GM21423 (cell line): ENCODE measurements at regions not wholly inside any gene's neighbourhood (a gene's known extent, or its start where the extent isn't known, plus 50 kb on each side); places are given as distances from the start of the nearest gene placed in this dataset.

Experiments
- ATAC-seq: cut with Tn5 transposase; IDR thresholded peaks from one replicate; pipeline ENCODE4 v1.9.1; 2021; ENCODE audit warnings: mild to moderate bottlenecking, moderate library complexity; ENCODE audit not compliant: unreplicated experiment

- no peak for ATAC-seq
Measured at GRCh38 chr1:192713921-192714320, 78.0 kb downstream of the RGS13 start.

DNA sequence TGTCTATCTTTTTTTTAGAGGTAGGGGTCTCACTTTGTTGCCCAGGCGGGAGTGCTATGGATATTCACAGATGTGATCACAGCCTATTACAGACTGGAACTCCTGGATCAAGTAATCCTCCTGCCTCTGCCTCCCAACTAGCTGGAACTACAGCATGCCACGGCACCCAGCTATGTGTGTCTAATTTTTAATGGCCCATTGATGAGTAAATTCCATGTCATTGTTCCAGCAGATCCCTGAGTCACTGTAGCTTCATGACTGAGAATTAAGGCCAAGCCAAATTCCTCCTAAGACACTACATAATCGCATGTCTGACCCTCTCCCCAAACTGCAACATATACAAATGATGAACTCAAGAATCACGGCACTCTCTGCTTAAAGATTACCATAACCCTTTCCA is 84.2 kb upstream of the RGS2 start:
- no peak for ATAC-seq

- no peak for ATAC-seq
Measured at GRCh38 chr1:192726820-192727504, 81.9 kb upstream of the RGS2 start.

- ATAC-seq: no peak
Measured at GRCh38 chr1:192729500-192729899, 79.3 kb upstream of the RGS2 start.

DNA sequence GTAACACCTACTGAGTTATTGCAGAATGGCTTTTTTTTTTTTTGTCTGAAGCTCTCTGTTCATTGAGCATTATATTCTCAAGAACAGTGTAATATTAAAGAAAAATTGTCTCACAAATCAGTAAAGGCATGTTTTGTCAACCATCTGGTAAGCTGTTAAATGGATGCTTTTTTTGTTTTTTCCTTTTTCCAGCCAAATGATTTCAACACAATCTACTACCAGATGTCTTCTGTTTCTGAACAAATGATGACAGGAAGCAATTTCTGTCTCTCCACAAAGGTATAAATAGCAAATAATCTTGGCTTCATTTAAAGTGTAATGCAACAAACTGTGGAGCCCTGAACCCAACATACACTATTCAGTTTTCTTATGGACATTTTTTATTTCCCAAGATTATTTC is 78.6 kb upstream of the RGS2 start:
- ATAC-seq: no peak

GRCh38 chr1:192732787-192733186 is 76.1 kb upstream of the RGS2 start:
- ATAC-seq: peak; percentile 54

DNA sequence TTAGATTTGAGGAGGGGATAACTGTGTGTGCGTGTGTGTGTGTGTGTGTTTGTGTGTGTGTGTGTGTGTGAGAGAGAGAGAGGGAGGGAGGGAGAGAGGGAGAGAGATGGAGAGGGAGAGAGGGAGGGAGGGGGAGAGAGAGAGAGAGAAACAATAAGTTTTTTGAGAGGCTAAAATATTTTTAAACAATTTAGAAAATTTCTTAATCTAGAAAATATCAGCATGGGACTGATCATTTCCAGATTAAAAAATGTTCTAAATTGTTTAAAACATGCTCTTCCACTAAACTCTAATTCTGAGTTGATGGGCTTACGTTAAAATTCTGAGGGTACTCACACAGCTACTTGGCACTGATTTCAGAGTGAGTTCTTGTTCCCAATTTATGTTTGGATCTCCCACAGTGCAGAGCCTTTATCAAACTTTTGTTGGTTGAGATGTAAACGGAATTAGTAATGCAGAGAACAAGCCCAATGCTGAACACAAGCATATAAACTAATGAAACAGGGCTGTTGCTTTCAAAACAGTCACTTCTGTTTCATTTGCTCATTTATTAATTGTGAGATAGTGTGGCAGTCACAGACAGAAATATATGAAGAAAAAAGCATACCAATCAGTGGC is 73.4 kb upstream of the RGS2 start:
- no peak for ATAC-seq

DNA sequence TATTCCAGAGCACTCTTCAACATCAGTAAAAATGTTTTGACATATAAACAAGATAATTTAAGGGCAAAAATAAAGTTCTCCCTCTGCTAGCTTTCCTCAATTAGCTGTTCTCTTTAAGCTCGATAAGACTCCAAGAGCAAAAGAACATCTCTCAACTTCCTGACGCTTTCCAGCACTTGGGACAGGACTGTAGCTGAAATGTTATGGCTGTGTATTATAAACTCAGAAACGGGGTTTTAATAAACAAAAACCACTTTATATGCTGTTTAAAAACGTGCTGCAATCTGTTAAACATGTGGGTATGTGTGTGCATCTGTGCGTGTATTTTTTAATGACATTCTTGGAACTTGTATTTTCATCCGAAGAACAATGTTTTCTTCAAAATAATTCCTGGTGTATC is 71.5 kb upstream of the RGS2 start:
- ATAC-seq: no peak

DNA sequence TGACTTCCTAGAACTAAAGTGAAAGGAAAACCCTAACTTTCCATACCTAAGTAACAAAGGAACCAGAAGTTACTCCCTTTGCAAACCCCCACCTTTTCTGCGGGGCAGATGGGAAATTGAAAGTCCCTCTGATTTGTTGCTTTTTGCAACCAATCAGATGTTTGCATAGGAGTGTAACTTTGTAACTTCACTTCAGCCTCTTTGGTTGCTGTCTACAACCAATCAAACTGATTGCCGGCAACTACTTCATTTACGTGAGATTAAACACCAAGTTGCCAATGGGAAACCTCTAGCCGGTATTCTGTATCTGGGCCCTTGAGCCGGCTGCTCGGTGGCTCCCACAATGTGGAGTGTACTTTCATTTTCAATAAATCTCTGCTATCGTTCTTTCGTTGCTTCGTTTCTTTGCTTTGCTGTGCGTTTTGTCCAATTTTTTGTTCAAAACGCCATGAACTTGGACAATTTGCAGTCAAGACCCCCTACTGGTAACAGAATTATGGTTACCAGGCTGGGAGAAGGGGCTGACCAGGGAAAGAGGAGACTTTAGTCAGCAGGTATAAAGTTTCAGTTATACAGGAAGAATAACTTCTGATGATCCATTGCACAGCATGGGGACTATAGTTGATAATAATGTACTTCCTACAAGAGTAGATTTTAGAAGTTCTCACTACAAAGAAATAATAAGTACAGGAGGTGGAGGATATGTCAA is 69.2 kb upstream of the RGS2 start:
- no peak for ATAC-seq

DNA sequence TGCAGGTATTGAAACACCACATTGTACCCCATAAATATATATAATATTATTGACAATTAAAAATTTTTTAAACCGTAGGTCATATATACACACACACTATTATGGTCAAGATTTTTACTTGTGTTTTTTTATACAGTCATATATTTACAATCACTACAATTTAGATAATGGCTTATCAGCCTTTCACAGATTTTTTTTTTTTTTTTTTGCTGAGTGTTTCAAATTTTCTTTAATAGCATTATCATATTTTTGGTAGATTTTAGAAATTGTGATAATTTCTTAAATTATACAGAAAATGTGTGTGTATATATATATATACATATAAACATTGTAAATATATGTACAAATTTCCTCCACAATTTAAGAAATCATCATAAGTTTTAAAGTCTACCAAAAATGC is 68.6 kb upstream of the RGS2 start:
- no peak for ATAC-seq

- no peak for ATAC-seq
Measured at GRCh38 chr1:192741095-192741494, 67.7 kb upstream of the RGS2 start.

GRCh38 chr1:192747301-192747700 is 61.5 kb upstream of the RGS2 start:
- ATAC-seq: no peak

DNA sequence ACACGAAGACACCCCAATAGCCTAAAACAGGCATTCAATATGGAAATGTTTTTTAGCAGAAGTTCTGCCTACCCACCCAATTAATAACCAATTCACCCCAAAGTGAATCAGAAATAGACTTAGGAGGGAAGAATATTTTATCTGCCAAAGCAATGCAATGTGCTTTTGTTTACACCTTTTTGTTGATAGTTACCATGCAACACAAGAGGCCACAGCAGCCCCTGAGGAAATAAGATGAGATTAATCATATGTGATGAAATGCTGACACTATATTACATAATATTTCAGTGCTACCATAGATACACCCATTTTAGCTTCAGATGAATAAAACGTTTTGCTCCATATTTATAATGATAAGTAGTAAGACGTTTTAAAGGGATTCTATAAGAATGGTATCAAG is 60.9 kb upstream of the RGS2 start:
- no peak for ATAC-seq

GRCh38 chr1:192749349-192749748 is 59.5 kb upstream of the RGS2 start:
- ATAC-seq: no peak

DNA sequence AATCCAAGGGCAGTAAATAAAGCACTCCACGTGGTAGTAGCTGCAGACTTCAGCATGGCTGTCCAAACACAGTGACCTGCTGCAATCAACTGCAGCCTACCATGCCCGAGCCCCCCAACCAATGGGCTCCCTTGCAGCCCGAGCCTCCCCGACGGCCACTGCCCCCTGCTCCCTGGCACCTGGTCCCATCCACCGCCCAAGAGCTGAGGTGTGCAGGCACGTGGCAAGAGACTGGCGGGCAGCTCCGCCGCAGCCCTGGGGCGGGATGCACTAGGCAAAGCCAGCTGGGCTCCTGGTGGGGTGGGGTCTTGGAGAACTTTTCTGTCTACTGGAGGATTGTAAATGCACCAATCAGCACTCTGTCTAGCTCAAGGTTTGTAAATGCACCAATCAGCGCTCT is 57.6 kb upstream of the RGS2 start:
- ATAC-seq: no peak

DNA sequence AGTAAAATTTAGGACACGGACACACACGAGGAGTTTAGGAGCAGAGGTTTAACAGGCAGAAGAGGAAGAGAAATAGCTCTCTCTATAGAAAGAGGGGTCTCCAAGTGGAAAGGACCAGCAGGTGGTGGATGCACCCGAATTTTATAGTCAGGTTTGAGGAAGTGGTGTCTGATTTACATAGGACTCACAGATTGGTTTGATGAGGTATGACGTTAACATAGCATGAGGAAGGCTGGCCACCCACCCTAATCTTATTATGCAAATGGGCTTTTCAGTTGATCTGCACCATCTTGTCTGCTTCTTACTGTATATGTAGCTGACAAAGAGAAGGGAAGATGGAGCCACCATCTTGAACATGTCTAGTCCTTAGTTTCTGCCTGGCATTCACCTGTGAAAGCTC is 52.5 kb upstream of the RGS2 start:
- no peak for ATAC-seq

DNA sequence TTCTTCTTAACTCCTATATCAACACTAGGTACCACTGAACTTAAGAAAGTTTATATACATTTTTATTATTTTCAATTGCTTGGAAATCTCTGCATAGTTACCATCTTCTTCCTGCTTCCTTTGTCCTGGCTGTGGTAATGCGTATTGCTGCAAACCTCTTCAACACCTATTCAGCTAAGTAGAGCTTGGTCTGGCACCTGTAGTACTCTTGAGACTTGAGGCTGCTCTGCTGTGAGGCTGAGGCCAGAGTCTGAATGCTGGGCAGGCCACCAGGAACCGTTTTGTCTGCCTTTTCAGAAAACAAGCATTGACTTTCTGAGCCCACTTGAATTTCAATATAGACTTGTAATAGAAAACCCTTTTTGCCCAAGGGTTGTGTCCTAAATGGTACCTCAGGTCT is 52.0 kb upstream of the RGS2 start:
- ATAC-seq: no peak

DNA sequence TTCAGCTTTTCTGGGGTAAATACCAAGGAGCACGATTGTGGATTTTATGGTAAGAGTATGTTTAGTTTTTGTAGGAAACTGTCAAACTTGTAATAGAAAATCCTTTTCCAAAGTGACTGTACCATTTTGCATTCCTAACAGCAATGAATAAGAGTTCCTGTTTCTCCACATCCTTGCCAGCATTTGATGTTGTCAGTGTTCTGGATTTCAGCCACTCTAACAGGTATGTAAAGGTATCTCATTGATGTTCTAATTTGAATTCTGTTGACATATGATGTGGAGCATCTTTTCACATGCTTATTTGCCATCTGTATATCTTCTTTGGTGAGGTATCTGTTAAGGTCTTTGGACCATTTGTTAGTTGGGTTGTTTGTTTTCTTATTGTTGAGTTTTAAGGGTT is 50.3 kb upstream of the RGS2 start:
- no peak for ATAC-seq
